SIG-M5 (cell line): ENCODE measurements at regions not wholly inside any gene's neighbourhood (a gene's known extent, or its start where the extent isn't known, plus 50 kb on each side); places are given as distances from the start of the nearest gene placed in this dataset.
"Not testable (repeated sequence)": the region's sequence is repeated elsewhere in the genome, so short reads cannot be mapped to it uniquely, and the experiment has no call there.

Experiments used
- DNase-seq: peaks from one replicate; lab custom pipeline; 2025; lab: John Stamatoyannopoulos, UW

GRCh38 chr6:20341096-20341495 lies 60.6 kb upstream of the E2F3 start:
- no peak for DNase-seq

GRCh38 chr6:20341564-20341963 lies 60.1 kb upstream of the E2F3 start:
- DNase-seq: no peak

- not testable (repeated sequence) for DNase-seq
Observed at GRCh38 chr6:20346948-20347347, 54.7 kb upstream of the E2F3 start.

GRCh38 chr6:20348041-20348440 lies 53.6 kb upstream of the E2F3 start:
- DNase-seq: no peak

GRCh38 chr6:20349225-20349624 lies 52.5 kb upstream of the E2F3 start:
- no peak for DNase-seq

GRCh38 chr6:20350215-20350614 lies 51.5 kb upstream of the E2F3 start:
- no peak for DNase-seq

- DNase-seq: no peak
Observed at GRCh38 chr6:20351534-20351933, 50.1 kb upstream of the E2F3 start.
